DND-41 (cell line): ENCODE measurements at regions not wholly inside any gene's neighbourhood (a gene's known extent, or its start where the extent isn't known, plus 50 kb on each side); places are given as distances from the start of the nearest gene placed in this dataset.

ENCODE experiments used
- ATAC-seq: fragments of 200-7000 bp; cut with Tn5 transposase; 3 replicates; pipeline ENCODE4 v1.9.1; 2021; ENCODE audit warnings: low read depth; ENCODE audit not compliant: insufficient read depth
- DNase-seq: peaks from one replicate; pipeline ENCODE4 v3.0.0-alpha.2; 2020
- H2AFZ ChIP-seq: 2 replicates; pipeline ENCODE4 v1.6.0; 2012; ENCODE audit warnings: low read depth, low read length
- H3K27ac ChIP-seq: 2 replicates; pipeline ENCODE4 v1.5.1; 2012; ENCODE audit warnings: low read length, inconsistent platforms
- H3K27me3 ChIP-seq: fragments of 200-600 bp; sonication (generic); 2 replicates; pipeline ENCODE4 v1.6.0; 2012; ENCODE audit warnings: low read length, mild to moderate bottlenecking, inconsistent platforms; ENCODE audit not compliant: insufficient read depth, poor library complexity
- H3K36me3 ChIP-seq: 2 replicates; pipeline ENCODE4 v1.5.1; 2012; ENCODE audit warnings: low read length, inconsistent platforms; ENCODE audit not compliant: insufficient read depth
- H3K4me1 ChIP-seq: 2 replicates; pipeline ENCODE4 v1.5.1; 2012; ENCODE audit warnings: mild to moderate bottlenecking, low read length; ENCODE audit not compliant: insufficient read depth
- H3K4me2 ChIP-seq: 2 replicates; pipeline ENCODE4 v1.6.0; 2012; ENCODE audit warnings: mild to moderate bottlenecking, moderate library complexity, low read length, inconsistent platforms; ENCODE audit not compliant: insufficient read depth
- H3K4me3 ChIP-seq, 2 experiments: fragments of 200-600 bp in 1 of 2; shearing (Covaris generic) in 1 of 2; 2 replicates each; pipeline ENCODE4 v1.5.1; 2012 to 2016; ENCODE audit warnings: inconsistent platforms in 2 of 2, low read length in 2 of 2, mild to moderate bottlenecking in 2 of 2, low read depth in 1 of 2, moderate library complexity in 1 of 2
- H3K79me2 ChIP-seq: 2 replicates; pipeline ENCODE4 v1.6.0; 2012; ENCODE audit warnings: low read length, inconsistent platforms; ENCODE audit not compliant: insufficient read depth
- H3K9ac ChIP-seq: 2 replicates; pipeline ENCODE4 v1.6.0; 2012; ENCODE audit warnings: low read depth, mild to moderate bottlenecking, inconsistent platforms, low read length, moderate library complexity
- H3K9me3 ChIP-seq: 2 replicates; pipeline ENCODE4 v1.5.1; 2012; ENCODE audit warnings: low read length, moderate library complexity, mild to moderate bottlenecking, inconsistent platforms; ENCODE audit not compliant: insufficient read depth, severe bottlenecking
- H4K20me1 ChIP-seq: 2 replicates; pipeline ENCODE4 v1.6.0; 2012; ENCODE audit warnings: low read length; ENCODE audit not compliant: insufficient read depth
- EZH2 ChIP-seq: IDR thresholded peaks from 3 replicates; pipeline ENCODE4 v1.6.1; 2012; ENCODE audit warnings: borderline replicate concordance, low read depth, mild to moderate bottlenecking, moderate library complexity, low read length, inconsistent platforms; ENCODE audit not compliant: severe bottlenecking
- TF ChIP-seq, protein P1 (sequence below): IDR thresholded peaks from 2 replicates; pipeline ENCODE4 v1.5.1; 2012; ENCODE audit warnings: borderline replicate concordance, low read length, moderate library complexity, mild to moderate bottlenecking; ENCODE audit not compliant: poor library complexity, severe bottlenecking; ENCODE audit errors: extremely low read depth

DNA sequence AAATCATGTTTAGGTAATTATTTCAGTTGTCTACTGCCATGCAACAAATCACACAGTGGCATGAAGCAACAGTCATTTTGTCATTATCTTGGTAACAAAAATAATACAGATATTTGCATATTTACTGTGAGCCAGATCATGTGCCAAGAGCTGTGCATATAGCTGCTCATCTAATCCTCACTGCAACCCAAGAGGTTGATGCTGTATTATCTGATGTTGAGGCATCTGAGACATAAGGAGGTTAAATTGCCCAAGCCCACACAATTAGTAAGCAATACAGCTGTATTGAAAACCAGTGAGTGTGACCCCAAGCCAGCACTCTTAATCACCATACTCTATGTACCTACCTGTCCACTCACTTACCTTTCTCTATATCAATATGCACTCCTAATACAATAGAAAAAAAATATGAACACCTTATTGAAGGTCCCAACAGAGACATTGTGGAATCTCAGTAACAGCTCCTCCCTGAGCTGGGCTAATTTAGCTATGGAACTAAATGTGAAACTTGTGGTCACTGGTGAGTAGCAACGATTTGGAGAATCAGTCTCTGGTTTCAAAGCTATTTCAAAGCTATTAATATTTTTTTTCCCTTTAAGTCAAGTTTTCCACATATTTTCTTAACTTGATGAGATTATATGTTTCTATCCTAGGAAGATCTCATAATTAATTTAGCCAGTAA lies 185.2 kb downstream of the KLF12 start:
- DNase-seq = no peak
- Histone ChIP-seq H3K9me3 (no peaks in the 10 kb centered on the region), H3K4me3 (no peak overlapping the region), H3K27ac (no peak overlapping the region), H2AFZ (no peak overlapping the region), H3K27me3 (no peaks in the 10 kb centered on the region), H3K4me2 (no peak overlapping the region), H4K20me1 (peaks cover 9% of the 10 kb centered on the region), H3K9ac (no peak overlapping the region), H3K79me2 (peaks cover 88% of the 10 kb centered on the region), H3K4me1 (peaks cover 16% of the 10 kb centered on the region; the same call in 1 of the 2 replicates), H3K36me3 (peaks cover 4% of the 10 kb centered on the region; the same call in 1 of the 2 replicates)
- TF ChIP-seq EZH2 = no peak
- TF ChIP-seq, protein P1, sequence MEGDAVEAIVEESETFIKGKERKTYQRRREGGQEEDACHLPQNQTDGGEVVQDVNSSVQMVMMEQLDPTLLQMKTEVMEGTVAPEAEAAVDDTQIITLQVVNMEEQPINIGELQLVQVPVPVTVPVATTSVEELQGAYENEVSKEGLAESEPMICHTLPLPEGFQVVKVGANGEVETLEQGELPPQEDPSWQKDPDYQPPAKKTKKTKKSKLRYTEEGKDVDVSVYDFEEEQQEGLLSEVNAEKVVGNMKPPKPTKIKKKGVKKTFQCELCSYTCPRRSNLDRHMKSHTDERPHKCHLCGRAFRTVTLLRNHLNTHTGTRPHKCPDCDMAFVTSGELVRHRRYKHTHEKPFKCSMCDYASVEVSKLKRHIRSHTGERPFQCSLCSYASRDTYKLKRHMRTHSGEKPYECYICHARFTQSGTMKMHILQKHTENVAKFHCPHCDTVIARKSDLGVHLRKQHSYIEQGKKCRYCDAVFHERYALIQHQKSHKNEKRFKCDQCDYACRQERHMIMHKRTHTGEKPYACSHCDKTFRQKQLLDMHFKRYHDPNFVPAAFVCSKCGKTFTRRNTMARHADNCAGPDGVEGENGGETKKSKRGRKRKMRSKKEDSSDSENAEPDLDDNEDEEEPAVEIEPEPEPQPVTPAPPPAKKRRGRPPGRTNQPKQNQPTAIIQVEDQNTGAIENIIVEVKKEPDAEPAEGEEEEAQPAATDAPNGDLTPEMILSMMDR = no peak
- no peak for ATAC-seq

DNA sequence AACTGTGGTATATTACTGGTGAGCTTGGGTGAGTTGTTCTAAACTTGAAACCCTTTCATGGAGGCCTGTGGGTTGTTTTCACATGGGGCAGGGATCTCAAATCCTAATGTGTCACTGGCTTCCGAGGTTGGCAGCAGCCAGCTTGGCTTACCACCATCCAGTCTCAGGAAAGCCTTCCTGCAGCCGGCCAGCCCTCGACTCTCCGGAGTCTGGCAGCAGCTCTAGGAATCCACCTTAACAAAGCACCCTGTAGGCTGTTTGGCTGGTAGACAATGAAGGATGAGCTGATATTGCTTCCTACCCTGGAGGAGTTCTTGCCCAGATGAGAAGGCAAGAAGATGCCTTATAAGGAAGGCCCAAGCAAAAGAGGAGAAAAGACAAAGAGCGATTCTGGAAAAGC lies 188.3 kb downstream of the KLF12 start:
- no peaks in the 10 kb centered on the region for H3K4me1 ChIP-seq

DNA sequence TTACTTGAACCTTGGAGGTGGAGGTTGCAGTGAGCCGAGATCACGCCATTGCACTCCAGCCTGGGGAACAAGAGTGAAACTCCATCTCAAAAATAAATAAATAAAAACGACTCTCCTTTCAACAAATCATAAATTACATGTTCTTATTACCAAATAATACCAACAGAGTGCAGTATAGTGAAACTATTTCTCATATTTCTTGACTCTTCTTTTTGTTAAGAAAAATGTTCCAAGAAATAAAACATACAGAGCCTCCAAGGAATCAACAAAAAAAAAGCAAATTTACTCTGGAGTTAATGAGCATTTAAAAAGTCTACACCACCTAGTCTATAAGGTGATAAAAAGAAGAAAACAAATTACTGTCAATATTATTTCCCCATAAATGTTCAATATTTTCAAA lies 188.8 kb downstream of the KLF12 start:
- Histone ChIP-seq H3K4me2 (no peak overlapping the region), H3K36me3 (peaks cover 30% of the 10 kb centered on the region), H3K79me2 (peaks cover 81% of the 10 kb centered on the region), H3K27ac (no peak overlapping the region), H3K9me3 (no peaks in the 10 kb centered on the region), H3K4me3 (no peak overlapping the region), H3K27me3 (no peaks in the 10 kb centered on the region), H3K4me1 (no peaks in the 10 kb centered on the region), H2AFZ (no peak overlapping the region), H3K9ac (no peak overlapping the region), H4K20me1 (no peaks in the 10 kb centered on the region; the same call in 1 of the 2 replicates)
- no peak for DNase-seq
- no peak for TF ChIP-seq EZH2
- TF ChIP-seq, protein P1 = no peak
- no peak for ATAC-seq

More for the DNA sequence above, 188.3 kb downstream of the KLF12 start:
- Histone ChIP-seq H3K36me3 (peaks cover 25% of the 10 kb centered on the region; the same call in 1 of the 2 replicates), H3K27me3 (no peaks in the 10 kb centered on the region), H3K9me3 (no peaks in the 10 kb centered on the region), H3K4me2 (no peak overlapping the region), H4K20me1 (no peaks in the 10 kb centered on the region; the same call in 1 of the 2 replicates), H2AFZ (no peak overlapping the region), H3K4me3 (no peak overlapping the region), H3K79me2 (peaks cover 81% of the 10 kb centered on the region), H3K9ac (no peak overlapping the region), H3K27ac (0 out of 2 replicates have a peak overlapping the region, but pooled peaks have one; percentile 41)
- DNase-seq (no peak), ATAC-seq (no peak)
- TF ChIP-seq, protein P1 = no peak
- TF ChIP-seq EZH2 = no peak

DNA sequence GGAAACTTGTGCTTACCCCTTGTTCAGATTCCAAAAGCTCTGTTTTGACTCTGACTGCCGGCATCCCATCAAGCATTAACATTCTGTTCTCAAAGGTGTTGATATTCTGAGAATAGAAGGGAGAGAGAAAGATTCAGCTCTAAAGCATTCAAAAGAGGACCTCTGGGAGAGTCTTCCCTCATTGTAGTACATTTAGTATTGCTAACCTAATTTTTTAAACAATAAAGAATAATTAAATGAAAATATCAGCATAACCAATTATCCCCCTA lies 190.3 kb downstream of the KLF12 start:
- H3K9ac ChIP-seq = no peak overlapping the region
- peaks cover 9% of the 10 kb centered on the region for H4K20me1 ChIP-seq
- H3K36me3 ChIP-seq = peaks cover 36% of the 10 kb centered on the region
- no peak overlapping the region for H2AFZ ChIP-seq
- no peak overlapping the region for H3K4me3 ChIP-seq
- no peaks in the 10 kb centered on the region for H3K9me3 ChIP-seq
- peaks cover 79% of the 10 kb centered on the region for H3K79me2 ChIP-seq
- no peaks in the 10 kb centered on the region for H3K27me3 ChIP-seq
- H3K4me2 ChIP-seq = no peak overlapping the region
- no peak for TF ChIP-seq EZH2
- TF ChIP-seq, protein P1 = no peak
- no peak overlapping the region for H3K27ac ChIP-seq
- H3K4me1 ChIP-seq = no peaks in the 10 kb centered on the region
- no peak for ATAC-seq
- DNase-seq = no peak
